ENCODE measurements at regions not wholly inside any gene's neighbourhood (a gene's known extent, or its start where the extent isn't known, plus 50 kb on each side); places are given as distances from the start of the nearest gene placed in this dataset.
A peak's percentile ranks its signal among the peaks of the same experiment; 100 is the strongest.

DNA sequence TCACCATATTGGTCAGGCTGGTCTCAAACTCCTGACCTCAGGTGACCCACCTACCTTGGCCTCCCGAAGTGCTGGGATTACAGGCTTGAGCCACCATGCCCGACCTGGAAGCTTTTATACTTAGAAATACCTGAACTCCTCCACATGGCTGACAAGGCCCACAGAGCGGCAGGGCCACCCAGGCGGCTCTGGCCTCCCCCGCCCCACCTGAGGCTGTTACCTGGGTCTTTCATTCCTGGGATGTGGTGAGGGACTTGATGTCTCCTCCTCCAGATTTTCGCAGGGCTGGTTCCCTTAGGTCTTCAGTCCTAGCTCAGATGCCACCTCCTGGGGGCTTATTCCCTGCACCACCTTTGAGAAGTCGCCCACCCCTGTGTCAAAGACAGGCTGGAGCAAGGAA lies 152.1 kb downstream of the LY86 start:
- Histone ChIP-seq H3F3A (ENCODE audit: low read depth) (no peaks in the 10 kb centered on the region), H3K27me3 (no peaks in the 10 kb centered on the region), H3K4me2 (no peak overlapping the region), H4K20me1 (ENCODE audit: low read depth) (no peaks in the 10 kb centered on the region), H3K36me3 (no peaks in the 10 kb centered on the region), H3K4me1 (peaks cover 16% of the 10 kb centered on the region), H3K9me3 (ENCODE audit: low read depth) (no peaks in the 10 kb centered on the region), H3K4me3 (no peak overlapping the region), H2AFZ (replicated peaks) (no peak overlapping the region), H3K79me2 (ENCODE audit: low read depth) (no peaks in the 10 kb centered on the region), H3K27ac (no peak overlapping the region), H3K9ac (no peak overlapping the region)
- H3K4me3 Mint-ChIP-seq: no peak overlapping the region
- TF ChIP-seq EZH2phosphoT487 (IDR thresholded peaks at IDR 0.05): no peak
- no peak for TF ChIP-seq EZH2 (IDR thresholded peaks at IDR 0.05)
- TF ChIP-seq CTCF (IDR thresholded peaks at IDR 0.05): no peak
- peaks cover 2% of the 10 kb centered on the region for H3K36me3 Mint-ChIP-seq
- H3K27me3 Mint-ChIP-seq (ENCODE audit: insufficient read depth, low read depth): peaks cover 2% of the 10 kb centered on the region
- no peak for DNase-seq (ENCODE audit: low spot score)
- H3K9me3 Mint-ChIP-seq: no peaks in the 10 kb centered on the region
- H3K4me1 Mint-ChIP-seq: peaks cover 16% of the 10 kb centered on the region
- H3K27ac Mint-ChIP-seq: no peak overlapping the region

DNA sequence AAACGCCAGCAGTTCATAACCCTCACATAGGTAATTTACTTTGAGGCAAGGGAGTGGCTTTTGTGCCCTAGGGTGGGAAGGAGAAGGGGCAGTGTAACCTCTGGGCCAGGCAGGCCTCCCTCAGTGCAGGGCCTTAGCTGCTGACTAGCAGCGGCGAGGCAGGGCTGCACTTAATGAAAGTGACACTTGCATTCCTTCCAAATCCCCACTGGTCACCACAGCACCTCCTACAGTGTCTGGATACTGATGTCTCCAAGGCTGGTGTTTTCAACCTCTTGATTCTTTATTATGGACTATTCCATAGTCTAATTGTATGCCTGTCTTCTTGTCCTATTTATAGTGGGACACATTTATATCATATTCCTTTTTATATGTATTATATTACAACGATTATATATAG lies 152.7 kb downstream of the LY86 start:
- Mint-ChIP-seq H3K36me3 (peaks cover 2% of the 10 kb centered on the region), H3K4me3 (no peak overlapping the region), H3K4me1 (peaks cover 16% of the 10 kb centered on the region), H3K27ac (no peak overlapping the region), H3K9me3 (no peaks in the 10 kb centered on the region), H3K27me3 (ENCODE audit: insufficient read depth, low read depth) (peaks cover 2% of the 10 kb centered on the region)
- H4K20me1 ChIP-seq (ENCODE audit: low read depth): no peaks in the 10 kb centered on the region
- H3K4me1 ChIP-seq: peaks cover 16% of the 10 kb centered on the region
- peak; percentile 74 for DNase-seq (ENCODE audit: low spot score)
- no peaks in the 10 kb centered on the region for H3K36me3 ChIP-seq
- H3K27me3 ChIP-seq: no peaks in the 10 kb centered on the region
- no peak overlapping the region for H3K4me2 ChIP-seq
- H3F3A ChIP-seq (ENCODE audit: low read depth): no peaks in the 10 kb centered on the region
- H3K9me3 ChIP-seq (ENCODE audit: low read depth): no peaks in the 10 kb centered on the region
- no peak overlapping the region for H2AFZ ChIP-seq (replicated peaks)
- no peak overlapping the region for H3K9ac ChIP-seq
- H3K27ac ChIP-seq: no peak overlapping the region
- H3K79me2 ChIP-seq (ENCODE audit: low read depth): no peaks in the 10 kb centered on the region
- TF ChIP-seq CTCF (IDR thresholded peaks at IDR 0.05): peak; percentile 20
- no peak for TF ChIP-seq EZH2phosphoT487 (IDR thresholded peaks at IDR 0.05)
- no peak for TF ChIP-seq EZH2 (IDR thresholded peaks at IDR 0.05)
- H3K4me3 ChIP-seq: no peak overlapping the region

- no peak overlapping the region for H3K9ac ChIP-seq
- no peak overlapping the region for H3K27ac Mint-ChIP-seq
- no peak overlapping the region for H3K4me2 ChIP-seq
- peaks cover 12% of the 10 kb centered on the region for H3K4me1 Mint-ChIP-seq
- H4K20me1 ChIP-seq (ENCODE audit: low read depth): no peaks in the 10 kb centered on the region
- no peaks in the 10 kb centered on the region for H3K27me3 ChIP-seq
- TF ChIP-seq EZH2 (IDR thresholded peaks at IDR 0.05) (no peak), EZH2phosphoT487 (IDR thresholded peaks at IDR 0.05) (no peak), CTCF (IDR thresholded peaks at IDR 0.05) (no peak)
- no peaks in the 10 kb centered on the region for H3K79me2 ChIP-seq (ENCODE audit: low read depth)
- no peak overlapping the region for H3K27ac ChIP-seq
- H3K4me3 ChIP-seq: no peak overlapping the region
- no peaks in the 10 kb centered on the region for H3K9me3 Mint-ChIP-seq
- H3K27me3 Mint-ChIP-seq (ENCODE audit: insufficient read depth, low read depth): peaks cover 5% of the 10 kb centered on the region
- no peak overlapping the region for H3K4me3 Mint-ChIP-seq
- no peaks in the 10 kb centered on the region for H3F3A ChIP-seq (ENCODE audit: low read depth)
- H3K36me3 ChIP-seq: no peaks in the 10 kb centered on the region
- peaks cover 9% of the 10 kb centered on the region for H3K4me1 ChIP-seq
- H2AFZ ChIP-seq (replicated peaks): no peak overlapping the region
- no peaks in the 10 kb centered on the region for H3K9me3 ChIP-seq (ENCODE audit: low read depth)
- peaks cover 2% of the 10 kb centered on the region for H3K36me3 Mint-ChIP-seq
- no peak for DNase-seq (ENCODE audit: low spot score)
Observed at GRCh38 chr6:6742535-6742934, 154.0 kb downstream of the LY86 start.

All from neural progenitor cell (in vitro differentiated cells).